ENCODE measurements at regions not wholly inside any gene's neighbourhood (a gene's known extent, or its start where the extent isn't known, plus 50 kb on each side); places are given as distances from the start of the nearest gene placed in this dataset.

DNA sequence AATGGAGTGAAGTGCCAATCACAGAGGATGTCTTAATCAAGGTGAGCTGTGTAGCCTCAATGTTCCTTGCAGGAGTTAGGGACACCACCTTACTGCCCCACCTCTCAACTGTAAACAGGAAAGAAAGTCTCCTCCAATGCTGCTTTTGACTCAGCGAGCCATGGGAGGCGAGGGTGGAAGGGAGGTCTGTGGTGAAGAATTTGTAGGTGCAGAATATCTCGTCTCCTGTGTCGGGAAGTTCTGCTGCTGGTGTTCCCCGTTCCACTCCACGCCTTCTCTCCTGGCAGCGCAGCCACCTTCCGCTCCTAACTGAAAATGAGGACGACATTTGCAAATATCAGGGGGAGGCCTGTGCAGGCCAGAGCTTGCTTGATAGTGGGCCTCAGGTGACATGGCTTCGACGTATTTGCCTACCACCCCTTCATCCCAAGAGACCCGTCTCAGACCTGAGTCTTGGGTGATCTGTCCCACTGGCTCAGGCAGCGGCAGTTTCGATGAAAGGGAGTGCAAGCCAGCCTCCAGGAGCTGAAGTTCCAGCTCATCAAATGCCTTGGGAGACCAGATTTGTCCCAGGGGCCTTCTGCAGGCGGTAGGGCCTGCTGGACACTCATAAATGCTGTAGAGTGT, 368.3 kb upstream of the C1orf174 start:
- Histone ChIP-seq H3K4me3 (ENCODE audit: low read depth, low read length) (no peak overlapping the region), H3K9me3 (ENCODE audit: control insufficient read depth, insufficient read depth, low read length) (no peaks in the 10 kb centered on the region), H3K36me3 (ENCODE audit: control insufficient read depth, insufficient read depth, low read length) (no peaks in the 10 kb centered on the region), H3K27ac (ENCODE audit: low read depth, low read length) (no peak overlapping the region), H3K27me3 (ENCODE audit: control insufficient read depth, insufficient read depth, low read length) (no peaks in the 10 kb centered on the region), H3K4me1 (ENCODE audit: control insufficient read depth, insufficient read depth, low read length) (peaks cover 31% of the 10 kb centered on the region)
- no peak for DNase-seq (ENCODE audit: low read depth in 4 of 6, low spot score in 6 of 6)
- WGBS (ENCODE audit: insufficient coverage), result 91% methylated on average over 12 of the region's 15 CpGs

DNA sequence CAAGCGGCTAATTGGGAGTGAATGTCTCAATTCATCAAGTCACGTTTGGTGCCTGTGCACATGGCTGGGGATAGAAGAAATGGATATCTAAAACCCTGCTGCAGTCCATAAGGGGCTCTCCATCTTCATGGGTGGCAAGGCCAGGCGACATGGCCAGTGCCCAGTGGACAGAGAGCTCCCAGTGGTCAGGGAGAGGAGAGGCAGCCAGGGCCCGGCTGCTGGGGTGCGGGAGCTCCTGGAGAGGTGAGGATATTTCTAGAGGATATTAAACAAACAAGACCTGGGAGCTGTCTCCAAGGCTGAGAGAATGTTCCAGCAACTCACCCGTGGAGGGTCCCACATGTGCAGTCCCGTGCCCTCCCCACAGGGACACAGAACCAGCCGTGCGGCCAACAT, 368.8 kb upstream of the C1orf174 start:
- peaks cover 31% of the 10 kb centered on the region for H3K4me1 ChIP-seq (ENCODE audit: control insufficient read depth, insufficient read depth, low read length)
- H3K9me3 ChIP-seq (ENCODE audit: control insufficient read depth, insufficient read depth, low read length), result no peaks in the 10 kb centered on the region
- no peaks in the 10 kb centered on the region for H3K36me3 ChIP-seq (ENCODE audit: control insufficient read depth, insufficient read depth, low read length)
- peak in 1 of 6 donors; percentile 23 for DNase-seq (ENCODE audit: low read depth in 4 of 6, low spot score in 6 of 6)
- 59% methylated on average over 9 of the region's 9 CpGs for WGBS (ENCODE audit: insufficient coverage)
- no peak overlapping the region for H3K4me3 ChIP-seq (ENCODE audit: low read depth, low read length)
- H3K27me3 ChIP-seq (ENCODE audit: control insufficient read depth, insufficient read depth, low read length), result no peaks in the 10 kb centered on the region
- H3K27ac ChIP-seq (ENCODE audit: low read depth, low read length), result no peak overlapping the region

DNA sequence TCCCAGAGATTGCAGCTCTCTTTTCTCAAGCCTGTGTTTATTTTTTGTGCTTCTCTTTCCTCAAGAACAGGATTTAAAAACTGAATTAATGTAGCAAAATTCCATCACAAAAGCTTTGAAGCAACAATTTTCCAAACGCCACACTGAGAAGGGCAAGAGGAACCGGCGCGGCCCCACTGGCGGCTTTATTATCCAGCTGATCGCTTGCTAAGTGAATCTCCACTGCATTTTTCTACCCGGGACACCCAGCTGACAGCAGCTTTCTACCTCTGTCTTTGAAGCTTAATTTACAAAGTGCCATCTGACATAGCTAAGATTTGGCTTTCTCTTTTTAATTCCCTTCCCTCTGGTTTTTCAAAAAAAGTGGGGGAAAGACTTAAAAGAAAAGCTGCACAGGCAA, 369.3 kb upstream of the C1orf174 start:
- no peaks in the 10 kb centered on the region for H3K36me3 ChIP-seq (ENCODE audit: control insufficient read depth, insufficient read depth, low read length)
- no peak overlapping the region for H3K27ac ChIP-seq (ENCODE audit: low read depth, low read length)
- H3K4me3 ChIP-seq (ENCODE audit: low read depth, low read length), result no peak overlapping the region
- 36% methylated on average over 6 of the region's 7 CpGs for WGBS (ENCODE audit: insufficient coverage)
- peak in 2 of 6 donors; percentile 40 to 69 for DNase-seq (ENCODE audit: low read depth in 4 of 6, low spot score in 6 of 6)
- H3K9me3 ChIP-seq (ENCODE audit: control insufficient read depth, insufficient read depth, low read length), result no peaks in the 10 kb centered on the region
- H3K27me3 ChIP-seq (ENCODE audit: control insufficient read depth, insufficient read depth, low read length), result no peaks in the 10 kb centered on the region
- H3K4me1 ChIP-seq (ENCODE audit: control insufficient read depth, insufficient read depth, low read length), result peaks cover 31% of the 10 kb centered on the region

DNA sequence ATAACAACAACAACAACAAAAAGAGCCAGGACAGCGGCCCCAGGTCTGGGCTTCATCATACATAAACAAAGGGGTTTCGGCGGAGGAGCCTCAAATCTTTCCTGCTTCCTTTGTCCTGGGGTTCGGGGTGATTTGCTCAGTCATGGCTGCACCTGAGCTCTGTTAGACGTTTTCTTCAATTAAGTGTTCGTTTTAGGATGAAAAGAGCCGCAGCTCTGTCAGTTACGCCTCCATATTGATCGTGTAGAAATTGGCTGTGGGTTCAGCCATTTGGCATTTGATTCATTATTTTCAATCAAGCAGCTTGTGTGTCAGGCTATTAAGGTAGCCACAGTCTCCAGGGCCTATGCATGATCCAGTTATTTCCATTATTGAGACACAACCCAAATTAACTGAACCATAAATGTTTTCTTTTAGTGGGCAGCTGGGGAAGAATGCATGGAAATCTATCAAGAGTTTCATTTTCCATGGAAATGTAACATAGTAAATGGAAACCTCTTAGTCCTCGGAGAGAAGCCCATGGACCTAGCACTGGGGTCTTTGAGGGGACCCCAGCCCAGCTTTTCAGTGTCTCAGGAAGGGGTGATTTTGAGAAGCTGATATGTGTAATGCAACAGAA, 370.0 kb upstream of the C1orf174 start:
- H3K27me3 ChIP-seq (ENCODE audit: control insufficient read depth, insufficient read depth, low read length), result no peaks in the 10 kb centered on the region
- 71% methylated on average over 6 of the region's 10 CpGs for WGBS (ENCODE audit: insufficient coverage)
- peak in 3 of 6 donors; percentile 16 to 94 (median 35) for DNase-seq (ENCODE audit: low read depth in 4 of 6, low spot score in 6 of 6)

DNA sequence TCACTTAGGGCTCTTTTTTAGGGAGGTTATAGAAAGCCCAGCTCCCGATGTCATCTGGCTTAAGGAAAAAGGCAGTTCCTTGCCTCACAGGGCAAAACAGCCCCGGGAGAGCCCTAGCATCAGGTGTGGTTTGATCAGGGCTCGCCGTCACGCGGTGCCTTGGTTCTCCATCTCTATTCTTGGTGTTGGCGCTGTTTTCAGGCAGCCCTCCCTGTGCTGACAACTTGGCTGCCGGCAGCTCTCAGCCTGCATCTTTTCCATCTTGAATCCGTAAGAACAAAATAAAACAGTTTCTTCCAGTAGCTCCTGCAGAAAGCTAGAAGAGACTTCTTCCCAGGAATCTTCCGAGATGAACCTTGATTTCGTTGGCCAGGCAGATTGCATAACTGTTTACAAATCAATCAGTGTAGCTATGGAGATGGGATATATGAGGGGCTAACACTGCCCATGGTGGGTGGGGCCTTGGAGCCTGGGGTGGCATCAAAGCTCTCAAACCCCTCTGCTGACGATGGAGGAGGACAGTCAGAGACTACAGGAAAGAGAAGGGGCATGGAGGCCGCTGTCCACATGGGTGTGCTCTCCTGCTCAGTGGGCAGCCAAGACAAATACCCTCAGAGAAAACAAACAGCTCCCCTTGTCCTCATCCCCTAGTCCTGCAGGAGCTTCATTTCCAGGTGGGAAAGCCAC, 370.7 kb upstream of the C1orf174 start:
- peaks cover 31% of the 10 kb centered on the region for H3K4me1 ChIP-seq (ENCODE audit: control insufficient read depth, insufficient read depth, low read length)
- no peak overlapping the region for H3K27ac ChIP-seq (ENCODE audit: low read depth, low read length)
- no peak overlapping the region for H3K4me3 ChIP-seq (ENCODE audit: low read depth, low read length)
- no peaks in the 10 kb centered on the region for H3K36me3 ChIP-seq (ENCODE audit: control insufficient read depth, insufficient read depth, low read length)
- DNase-seq (ENCODE audit: low read depth in 4 of 6, low spot score in 6 of 6), result peak in 1 of 6 donors; percentile 67
- H3K9me3 ChIP-seq (ENCODE audit: control insufficient read depth, insufficient read depth, low read length), result no peaks in the 10 kb centered on the region
- WGBS (ENCODE audit: insufficient coverage), result 71% methylated on average over 9 of the region's 13 CpGs
- no peaks in the 10 kb centered on the region for H3K27me3 ChIP-seq (ENCODE audit: control insufficient read depth, insufficient read depth, low read length)

More for the DNA sequence above, 370.0 kb upstream of the C1orf174 start:
- no peaks in the 10 kb centered on the region for H3K36me3 ChIP-seq (ENCODE audit: control insufficient read depth, insufficient read depth, low read length)
- no peak overlapping the region for H3K4me3 ChIP-seq (ENCODE audit: low read depth, low read length)
- no peak overlapping the region for H3K27ac ChIP-seq (ENCODE audit: low read depth, low read length)
- H3K4me1 ChIP-seq (ENCODE audit: control insufficient read depth, insufficient read depth, low read length), result peaks cover 31% of the 10 kb centered on the region
- H3K9me3 ChIP-seq (ENCODE audit: control insufficient read depth, insufficient read depth, low read length), result no peaks in the 10 kb centered on the region

DNA sequence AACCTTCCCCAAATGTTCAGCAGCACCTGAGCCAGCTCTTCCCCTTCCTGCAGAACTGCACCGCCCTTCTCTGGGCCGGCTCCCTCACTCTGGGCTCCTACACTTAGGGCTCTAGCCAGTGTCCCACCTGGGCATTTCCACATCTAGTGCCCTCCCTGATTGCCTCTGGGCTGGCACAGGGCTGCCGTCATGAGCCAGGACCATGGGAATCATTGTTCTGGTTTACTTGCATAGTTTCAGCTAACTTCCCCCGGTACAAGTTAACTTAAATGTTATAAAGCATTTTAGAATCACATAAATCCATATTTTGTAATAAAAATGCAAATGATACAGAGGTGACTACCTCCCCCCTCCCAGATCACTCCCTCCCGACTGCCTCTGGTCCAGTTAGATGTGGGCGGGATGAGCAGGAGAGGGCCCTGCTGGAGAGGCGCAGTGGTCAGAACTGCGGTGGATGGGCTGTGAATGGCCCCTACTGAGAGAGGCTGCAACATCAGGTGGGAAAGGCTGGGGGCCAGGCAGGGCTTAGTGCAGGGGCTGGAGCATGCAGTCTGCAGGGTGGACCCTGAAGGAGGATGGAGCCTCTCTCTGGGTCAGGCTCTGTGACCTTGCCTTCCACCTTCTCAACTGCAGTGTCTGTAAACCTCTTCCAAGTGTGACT, 371.4 kb upstream of the C1orf174 start:
- WGBS (ENCODE audit: insufficient coverage), result 86% methylated on average over 5 of the region's 8 CpGs
- no peaks in the 10 kb centered on the region for H3K27me3 ChIP-seq (ENCODE audit: control insufficient read depth, insufficient read depth, low read length)

DNA sequence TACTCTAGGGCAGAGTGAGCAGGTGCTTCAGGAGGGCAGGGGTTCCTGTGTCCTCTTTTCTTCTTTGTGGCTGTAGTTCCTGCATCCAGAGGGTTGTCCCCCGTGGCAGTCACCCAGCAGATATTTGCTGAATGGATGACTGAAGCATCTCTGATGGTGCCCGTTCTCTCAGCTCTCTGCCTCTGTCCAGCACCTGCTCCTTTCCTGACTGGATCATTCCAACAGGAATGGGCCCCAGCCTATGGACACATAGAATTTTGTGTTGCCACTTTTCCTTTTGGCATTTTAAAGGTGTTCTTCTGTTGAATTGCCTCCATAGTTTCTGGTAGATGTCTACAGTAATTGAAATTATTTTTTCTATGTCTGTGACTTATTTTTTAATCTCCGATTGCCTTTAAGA, 372.5 kb upstream of the C1orf174 start:
- no peaks in the 10 kb centered on the region for H3K36me3 ChIP-seq (ENCODE audit: control insufficient read depth, insufficient read depth, low read length)
- no peak overlapping the region for H3K4me3 ChIP-seq (ENCODE audit: low read depth, low read length)
- H3K9me3 ChIP-seq (ENCODE audit: control insufficient read depth, insufficient read depth, low read length), result no peaks in the 10 kb centered on the region
- H3K27me3 ChIP-seq (ENCODE audit: control insufficient read depth, insufficient read depth, low read length), result no peaks in the 10 kb centered on the region
- no peak for DNase-seq (ENCODE audit: low read depth in 4 of 6, low spot score in 6 of 6)
- no peak overlapping the region for H3K27ac ChIP-seq (ENCODE audit: low read depth, low read length)
- WGBS (ENCODE audit: insufficient coverage), result 78% methylated on average over 1 of the region's 3 CpGs
- H3K4me1 ChIP-seq (ENCODE audit: control insufficient read depth, insufficient read depth, low read length), result peaks cover 30% of the 10 kb centered on the region

More for the DNA sequence above, 371.4 kb upstream of the C1orf174 start:
- Histone ChIP-seq H3K9me3 (ENCODE audit: control insufficient read depth, insufficient read depth, low read length) (no peaks in the 10 kb centered on the region), H3K4me1 (ENCODE audit: control insufficient read depth, insufficient read depth, low read length) (peaks cover 31% of the 10 kb centered on the region), H3K27ac (ENCODE audit: low read depth, low read length) (no peak overlapping the region), H3K36me3 (ENCODE audit: control insufficient read depth, insufficient read depth, low read length) (no peaks in the 10 kb centered on the region), H3K4me3 (ENCODE audit: low read depth, low read length) (no peak overlapping the region)
- DNase-seq (ENCODE audit: low read depth in 4 of 6, low spot score in 6 of 6), result no peak

DNA sequence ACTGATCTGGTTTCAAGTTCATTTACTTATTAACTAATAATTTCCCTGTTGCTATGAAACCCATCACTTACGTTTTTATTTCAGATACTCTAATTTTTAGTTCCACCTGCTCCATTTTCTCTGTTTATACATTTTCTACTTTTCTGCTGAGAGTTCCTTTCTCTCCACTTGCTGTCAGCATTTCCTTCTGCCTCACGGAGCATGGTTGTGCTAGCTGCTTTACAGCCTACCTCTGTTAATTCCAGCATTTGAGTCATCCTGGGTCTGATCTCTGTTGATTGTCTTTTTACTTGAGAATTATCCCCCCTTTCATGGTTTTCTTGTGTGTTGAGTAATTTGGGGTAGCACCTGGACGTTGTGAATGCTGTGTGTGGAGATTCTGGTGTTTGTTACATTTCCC, 373.2 kb upstream of the C1orf174 start:
- Histone ChIP-seq H3K27ac (ENCODE audit: low read depth, low read length) (no peak overlapping the region), H3K36me3 (ENCODE audit: control insufficient read depth, insufficient read depth, low read length) (no peaks in the 10 kb centered on the region), H3K9me3 (ENCODE audit: control insufficient read depth, insufficient read depth, low read length) (no peaks in the 10 kb centered on the region), H3K4me1 (ENCODE audit: control insufficient read depth, insufficient read depth, low read length) (peaks cover 23% of the 10 kb centered on the region), H3K27me3 (ENCODE audit: control insufficient read depth, insufficient read depth, low read length) (no peaks in the 10 kb centered on the region), H3K4me3 (ENCODE audit: low read depth, low read length) (no peak overlapping the region)
- 25% methylated on average over 1 of the region's 3 CpGs for WGBS (ENCODE audit: insufficient coverage)
- peak in 1 of 6 donors; percentile 68 for DNase-seq (ENCODE audit: low read depth in 4 of 6, low spot score in 6 of 6)

DNA sequence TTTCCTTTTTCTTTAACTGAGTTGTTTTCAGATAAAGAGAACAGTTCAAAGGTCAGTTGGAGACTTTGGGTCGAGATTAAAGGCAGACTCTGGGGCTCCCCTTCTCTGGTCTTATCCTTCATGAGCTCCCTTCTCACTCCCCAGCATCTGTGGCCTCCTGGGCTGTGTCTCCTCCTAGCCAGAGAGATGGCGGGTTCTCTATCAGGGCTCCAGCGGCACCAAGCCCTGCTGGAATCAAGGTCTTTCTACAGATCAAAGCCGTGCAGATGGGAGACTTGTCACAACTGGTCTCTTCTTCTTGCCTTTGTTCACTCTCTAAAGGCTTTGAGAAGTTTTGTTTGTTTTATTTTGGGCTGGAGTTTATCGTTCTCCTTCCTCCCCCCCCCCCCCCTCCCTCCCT, 373.7 kb upstream of the C1orf174 start:
- WGBS (ENCODE audit: insufficient coverage), result 68% methylated on average over 2 of the region's 5 CpGs
- H3K36me3 ChIP-seq (ENCODE audit: control insufficient read depth, insufficient read depth, low read length), result no peaks in the 10 kb centered on the region
- no peak for DNase-seq (ENCODE audit: low read depth in 4 of 6, low spot score in 6 of 6)
- no peaks in the 10 kb centered on the region for H3K9me3 ChIP-seq (ENCODE audit: control insufficient read depth, insufficient read depth, low read length)
- H3K27ac ChIP-seq (ENCODE audit: low read depth, low read length), result no peak overlapping the region
- H3K27me3 ChIP-seq (ENCODE audit: control insufficient read depth, insufficient read depth, low read length), result no peaks in the 10 kb centered on the region
- H3K4me1 ChIP-seq (ENCODE audit: control insufficient read depth, insufficient read depth, low read length), result peaks cover 18% of the 10 kb centered on the region
- no peak overlapping the region for H3K4me3 ChIP-seq (ENCODE audit: low read depth, low read length)

All from spinal cord (tissue), 9 donors.